Ovary (tissue), 7 donors: ENCODE measurements at regions not wholly inside any gene's neighbourhood (a gene's known extent, or its start where the extent isn't known, plus 50 kb on each side); places are given as distances from the start of the nearest gene placed in this dataset.

Experiments used
- DNase-seq, 5 donors: peaks; one replicate each; pipeline ENCODE4 v3.0.0-alpha.2; 2019 to 2020
- H3K27ac ChIP-seq, 2 donors: fragments of 200-600 bp; one replicate each; pipeline versions ENCODE4 v1.5.1 to v1.8.0; 2019 to 2022
- H3K27me3 ChIP-seq: fragments of 200-600 bp; one replicate; pipeline ENCODE4 v1.8.0; 2022
- H3K36me3 ChIP-seq: fragments of 200-600 bp; sonication (generic); one replicate; pipeline ENCODE4 v1.5.1; 2019
- H3K4me1 ChIP-seq: one replicate; pipeline ENCODE4 v1.8.1; 2013; ENCODE audit warnings: mild to moderate bottlenecking, moderate library complexity; ENCODE audit not compliant: insufficient read depth
- H3K4me3 ChIP-seq: fragments of 200-600 bp; sonication (generic); one replicate; pipeline ENCODE4 v1.5.1; 2017
- H3K9me3 ChIP-seq, 2 donors: fragments of 200-600 bp in 1 of 2; sonication (generic) in 1 of 2; one replicate each; pipeline versions ENCODE4 v1.5.1 to v1.8.1; 2013 to 2019; ENCODE audit warnings: mild to moderate bottlenecking in 1 of 2, moderate library complexity in 1 of 2
- EP300 ChIP-seq: sonication (generic); formaldehyde crosslinking; IDR thresholded peaks from one replicate; pipeline ENCODE4 v1.6.1; 2017; ENCODE audit warnings: antibody characterized with exemption
- POLR2A ChIP-seq: fragments of 450-650 bp; IDR thresholded peaks from one replicate; pipeline ENCODE4 v1.6.1; 2017; ENCODE audit warnings: antibody characterized with exemption, mild to moderate bottlenecking, moderate library complexity
- WGBS, 3 donors: extraction: QIAGEN DNeasy Blood & Tissue Kit in 1 of 3; methylation state at CpG; one replicate each; pipeline versions ENCODE4 v1.1.5 to v1.1.7; 2013 to 2017; 5-methylcytosine and 5-hydroxymethylcytosine counted together
- intact Hi-C, 4 donors: fragments of 100-400 bp; cut with DNase I; formaldehyde crosslinking; loops; one replicate each; pipeline versions ENCODE4 v1.11.0 to v1.15.1; 2022 to 2023
- TF ChIP-seq, protein P1 (sequence below), 3 donors: fragments of 450-650 bp in 2 of 3; fragments of 200-600 bp in 1 of 3; IDR thresholded peaks; one replicate each; pipeline versions ENCODE4 v1.5.1 to v1.8.0; 2016 to 2022; ENCODE audit warnings: antibody characterized with exemption in 3 of 3, mild to moderate bottlenecking in 1 of 3
- donor health status: DM: no; HTN: no; CAD: no; lungs with moderate emphysema.
- donor health status: DM: no; HTN: no; CAD: no.
- donor health status: Bipolar disorder and iron deficiency.
- donor health status: DM: no; HTN: no; CAD: no.
- donor health status: DM: yes; HTN: yes; CAD: no.

DNA sequence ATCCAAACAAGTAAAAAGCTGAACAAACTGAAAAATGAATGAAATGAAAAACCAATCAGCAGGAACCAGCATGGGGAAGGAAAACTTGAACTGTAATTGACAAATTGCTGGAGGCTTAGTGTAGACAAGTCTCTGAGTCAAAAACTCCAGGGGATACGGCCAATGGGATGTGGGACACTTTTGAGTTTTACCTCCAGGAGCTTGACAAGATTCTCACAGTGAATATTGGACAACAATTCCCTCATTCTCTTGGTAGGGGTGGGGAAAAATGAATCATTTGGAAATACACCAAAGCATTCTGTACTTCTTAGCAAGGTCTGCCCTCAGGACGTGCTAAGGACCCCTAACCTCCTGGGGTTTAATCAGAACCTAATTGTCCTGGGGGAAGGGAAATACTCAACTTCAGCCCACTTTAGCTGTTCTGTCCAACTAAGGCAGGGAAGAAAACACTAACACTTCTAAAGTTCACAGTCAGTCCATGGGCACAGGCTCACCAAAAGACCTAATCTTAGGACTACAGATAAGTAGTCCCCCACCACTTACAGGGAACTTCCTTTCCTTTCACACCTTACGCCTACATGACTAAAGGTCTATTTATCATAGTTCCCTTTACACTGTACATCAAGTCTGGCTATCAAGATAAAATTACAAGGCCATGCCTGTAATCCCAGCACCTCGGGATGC, 60.7 kb upstream of the CDC42BPA start:
- H3K4me1 ChIP-seq = no peaks in the 10 kb centered on the region
- whole genome bisulfite sequencing, 3 donors = 74 to 87% (median 85%) methylated on average over 4 of the region's 4 CpGs
- TF ChIP-seq, protein P1, sequence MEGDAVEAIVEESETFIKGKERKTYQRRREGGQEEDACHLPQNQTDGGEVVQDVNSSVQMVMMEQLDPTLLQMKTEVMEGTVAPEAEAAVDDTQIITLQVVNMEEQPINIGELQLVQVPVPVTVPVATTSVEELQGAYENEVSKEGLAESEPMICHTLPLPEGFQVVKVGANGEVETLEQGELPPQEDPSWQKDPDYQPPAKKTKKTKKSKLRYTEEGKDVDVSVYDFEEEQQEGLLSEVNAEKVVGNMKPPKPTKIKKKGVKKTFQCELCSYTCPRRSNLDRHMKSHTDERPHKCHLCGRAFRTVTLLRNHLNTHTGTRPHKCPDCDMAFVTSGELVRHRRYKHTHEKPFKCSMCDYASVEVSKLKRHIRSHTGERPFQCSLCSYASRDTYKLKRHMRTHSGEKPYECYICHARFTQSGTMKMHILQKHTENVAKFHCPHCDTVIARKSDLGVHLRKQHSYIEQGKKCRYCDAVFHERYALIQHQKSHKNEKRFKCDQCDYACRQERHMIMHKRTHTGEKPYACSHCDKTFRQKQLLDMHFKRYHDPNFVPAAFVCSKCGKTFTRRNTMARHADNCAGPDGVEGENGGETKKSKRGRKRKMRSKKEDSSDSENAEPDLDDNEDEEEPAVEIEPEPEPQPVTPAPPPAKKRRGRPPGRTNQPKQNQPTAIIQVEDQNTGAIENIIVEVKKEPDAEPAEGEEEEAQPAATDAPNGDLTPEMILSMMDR (IDR thresholded peaks at IDR 0.05) = no peak
- no peak for TF ChIP-seq POLR2A
- no peak for TF ChIP-seq EP300
- no peaks in the 10 kb centered on the region for H3K36me3 ChIP-seq
- H3K27ac ChIP-seq = no peak overlapping the region
- no peaks in the 10 kb centered on the region for H3K9me3 ChIP-seq
- intact Hi-C loops = no loop called here
- DNase-seq = no peak
- H3K27me3 ChIP-seq = no peaks in the 10 kb centered on the region
- no peak overlapping the region for H3K4me3 ChIP-seq

DNA sequence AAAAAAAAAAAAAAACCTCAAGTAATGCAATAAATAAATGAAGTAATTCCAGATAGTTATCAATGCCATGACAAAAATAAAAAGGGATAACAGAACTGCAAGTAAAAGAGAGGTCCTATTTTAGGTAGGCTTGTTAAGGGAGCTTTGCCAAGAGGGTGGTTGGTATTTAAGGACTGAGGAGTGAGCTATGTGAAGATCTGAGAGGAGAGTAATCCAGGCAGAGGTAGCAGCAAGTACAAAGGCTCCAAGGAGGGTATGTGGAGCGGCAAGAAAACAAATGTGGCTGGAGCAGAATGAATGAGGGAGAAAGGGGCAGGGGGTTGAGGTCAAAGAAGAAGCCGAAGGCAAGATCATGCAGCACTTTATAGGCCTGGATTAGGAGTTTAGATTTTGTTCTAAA, 59.9 kb upstream of the CDC42BPA start:
- H3K27ac ChIP-seq = no peak overlapping the region
- no peaks in the 10 kb centered on the region for H3K36me3 ChIP-seq
- no peaks in the 10 kb centered on the region for H3K9me3 ChIP-seq
- intact Hi-C loops = no loop called here
- no peak for TF ChIP-seq POLR2A
- no peak for TF ChIP-seq EP300
- TF ChIP-seq, protein P1 (IDR thresholded peaks at IDR 0.05) = no peak
- no peak overlapping the region for H3K4me3 ChIP-seq
- DNase-seq = no peak
- 61 to 64% (median 64%) methylated on average over 2 of the region's 2 CpGs for WGBS, 3 donors
- H3K27me3 ChIP-seq = no peaks in the 10 kb centered on the region
- no peaks in the 10 kb centered on the region for H3K4me1 ChIP-seq

DNA sequence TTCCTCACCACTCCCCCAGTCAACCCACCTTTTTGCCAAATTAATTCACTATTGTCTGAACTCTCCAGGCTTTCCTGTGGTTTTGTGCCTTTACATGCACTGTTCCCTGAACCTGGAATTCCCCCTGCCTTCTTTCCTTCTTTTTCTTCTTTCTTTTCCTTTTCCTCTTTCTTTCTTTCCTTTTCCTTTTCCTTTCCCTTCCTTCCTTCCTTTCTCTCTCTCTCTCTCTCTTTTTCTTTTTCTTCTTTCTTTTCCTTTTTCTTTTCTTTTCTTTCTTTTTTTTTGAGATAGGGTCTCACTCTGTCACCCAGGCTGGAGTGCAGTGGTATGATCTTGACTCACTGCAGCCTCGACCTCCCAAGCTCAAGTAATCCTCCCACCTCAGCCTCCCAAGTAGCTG, 56.6 kb upstream of the CDC42BPA start:
- intact Hi-C loops = no loop called here
- H3K36me3 ChIP-seq = no peaks in the 10 kb centered on the region
- DNase-seq = no peak
- WGBS, 3 donors = 64 to 75% (median 68%) methylated on average over 1 of the region's 1 CpG
- no peak overlapping the region for H3K27ac ChIP-seq
- no peaks in the 10 kb centered on the region for H3K9me3 ChIP-seq
- TF ChIP-seq, protein P1 (IDR thresholded peaks at IDR 0.05) = no peak
- TF ChIP-seq EP300 (no peak), POLR2A (no peak)
- H3K4me1 ChIP-seq = no peaks in the 10 kb centered on the region
- H3K27me3 ChIP-seq = no peaks in the 10 kb centered on the region
- H3K4me3 ChIP-seq = no peak overlapping the region

DNA sequence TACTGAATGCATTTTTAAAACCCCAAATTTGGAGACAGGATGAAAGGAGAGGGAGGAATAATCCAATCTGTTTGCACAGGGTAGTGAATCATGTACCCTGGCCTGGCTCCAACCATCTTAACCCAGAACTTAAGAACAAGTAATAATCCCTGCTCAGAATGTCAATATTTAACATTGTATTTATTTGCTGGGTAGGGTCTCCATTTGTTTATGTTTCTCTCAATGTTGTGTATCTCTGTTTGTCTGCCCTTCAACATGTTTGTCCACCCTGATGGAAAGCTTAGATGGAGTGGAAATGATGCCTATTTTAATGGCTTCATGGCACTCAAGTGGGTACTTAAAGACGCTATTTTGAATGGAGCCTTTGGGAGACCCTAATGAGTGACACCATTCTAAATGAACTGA, 54.4 kb upstream of the CDC42BPA start:
- 95 to 97% (median 95%) methylated on average over 1 of the region's 1 CpG for WGBS, 3 donors
- no peaks in the 10 kb centered on the region for H3K27me3 ChIP-seq
- no peak overlapping the region for H3K4me3 ChIP-seq
- H3K4me1 ChIP-seq = no peaks in the 10 kb centered on the region
- no peaks in the 10 kb centered on the region for H3K9me3 ChIP-seq
- DNase-seq = no peak
- no peak overlapping the region for H3K27ac ChIP-seq
- TF ChIP-seq POLR2A (no peak), EP300 (no peak)
- TF ChIP-seq, protein P1 (IDR thresholded peaks at IDR 0.05) = no peak
- intact Hi-C loops = no loop called here
- no peaks in the 10 kb centered on the region for H3K36me3 ChIP-seq
